HCT116 (cell line): ENCODE measurements at regions not wholly inside any gene's neighbourhood (a gene's known extent, or its start where the extent isn't known, plus 50 kb on each side); places are given as distances from the start of the nearest gene placed in this dataset.

Experiments
- CBX3 ChIP-seq: IDR thresholded peaks from 2 replicates; pipeline ENCODE4 v1.6.1; 2012; ENCODE audit warnings: low read depth
- EZH2 ChIP-seq: fragments of 200-600 bp; sonication (generic); IDR thresholded peaks from 2 replicates; pipeline ENCODE4 v1.6.1; 2017; ENCODE audit warnings: antibody characterized with exemption, mixed run types
- POLR2A ChIP-seq: IDR thresholded peaks from 2 replicates; pipeline ENCODE4 v1.7.0; 2011; ENCODE audit warnings: borderline replicate concordance; ENCODE audit not compliant: insufficient read depth, insufficient read length; ENCODE audit errors: extremely low read depth
- ZNF274 ChIP-seq: fragments of 200-500 bp; sonication (Bioruptor generic); IDR thresholded peaks from 2 replicates; pipeline ENCODE4 v1.6.1; 2014; ENCODE audit warnings: mild to moderate bottlenecking, low read depth, low read length, inconsistent platforms
- TF ChIP-seq, protein P1 (sequence below), 3 experiments: fragments of 200-600 bp in 1 of 3; sonication (generic) in 1 of 3; IDR thresholded peaks in 2 of 3; conservative IDR thresholded peaks in 1 of 3; 2 replicates each; pipeline ENCODE4 v1.5.1; 2012 to 2017; ENCODE audit warnings: low read depth in 2 of 3, low read length in 2 of 3, antibody characterized with exemption in 1 of 3, borderline replicate concordance in 1 of 3, control low read depth in 1 of 3, mild to moderate bottlenecking in 1 of 3, mixed read lengths in 1 of 3, mixed run types in 1 of 3, moderate library complexity in 1 of 3; ENCODE audit not compliant: insufficient read depth in 1 of 3
- TF ChIP-seq, protein P2 (sequence below): IDR thresholded peaks from 2 replicates; pipeline ENCODE4 v1.6.1; 2011; ENCODE audit warnings: mild to moderate bottlenecking, low read length, moderate library complexity; ENCODE audit not compliant: insufficient replicate concordance; ENCODE audit errors: extremely low read depth

DNA sequence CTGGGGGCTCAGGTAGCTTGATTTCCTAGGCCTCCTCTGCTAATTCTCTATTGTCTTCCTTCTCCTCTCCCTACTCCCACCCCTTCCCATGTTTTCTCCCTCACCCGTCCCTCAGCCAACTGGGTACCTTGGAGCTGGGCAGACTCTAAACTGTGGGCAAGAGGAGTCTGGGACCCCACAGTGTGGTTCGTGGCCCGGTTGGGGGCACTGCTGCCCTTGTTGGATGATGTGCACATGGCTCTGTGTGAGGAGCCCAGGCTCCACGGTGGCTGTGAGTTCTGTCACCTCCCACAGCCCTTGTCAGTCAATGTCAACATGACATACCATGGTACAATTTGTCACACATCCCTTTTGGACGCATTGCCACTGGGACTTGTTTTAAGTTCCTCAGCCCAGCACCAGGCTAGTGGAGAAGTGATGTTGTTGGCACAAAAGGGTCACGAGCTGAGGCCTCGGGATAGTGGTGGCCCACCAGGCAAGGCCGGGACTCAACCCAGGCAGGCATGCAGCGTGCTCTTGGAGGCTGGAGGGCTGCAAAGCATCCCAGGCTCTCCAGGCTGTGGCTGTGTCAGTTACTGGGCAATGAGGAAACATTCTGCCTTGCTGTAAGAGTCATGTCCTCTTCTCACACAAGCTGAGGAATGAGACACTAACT is 142.3 kb downstream of the TLE3 start:
- TF ChIP-seq POLR2A (no peak), ZNF274 (no peak), EZH2 (no peak), CBX3 (no peak)
- TF ChIP-seq, protein P1, sequence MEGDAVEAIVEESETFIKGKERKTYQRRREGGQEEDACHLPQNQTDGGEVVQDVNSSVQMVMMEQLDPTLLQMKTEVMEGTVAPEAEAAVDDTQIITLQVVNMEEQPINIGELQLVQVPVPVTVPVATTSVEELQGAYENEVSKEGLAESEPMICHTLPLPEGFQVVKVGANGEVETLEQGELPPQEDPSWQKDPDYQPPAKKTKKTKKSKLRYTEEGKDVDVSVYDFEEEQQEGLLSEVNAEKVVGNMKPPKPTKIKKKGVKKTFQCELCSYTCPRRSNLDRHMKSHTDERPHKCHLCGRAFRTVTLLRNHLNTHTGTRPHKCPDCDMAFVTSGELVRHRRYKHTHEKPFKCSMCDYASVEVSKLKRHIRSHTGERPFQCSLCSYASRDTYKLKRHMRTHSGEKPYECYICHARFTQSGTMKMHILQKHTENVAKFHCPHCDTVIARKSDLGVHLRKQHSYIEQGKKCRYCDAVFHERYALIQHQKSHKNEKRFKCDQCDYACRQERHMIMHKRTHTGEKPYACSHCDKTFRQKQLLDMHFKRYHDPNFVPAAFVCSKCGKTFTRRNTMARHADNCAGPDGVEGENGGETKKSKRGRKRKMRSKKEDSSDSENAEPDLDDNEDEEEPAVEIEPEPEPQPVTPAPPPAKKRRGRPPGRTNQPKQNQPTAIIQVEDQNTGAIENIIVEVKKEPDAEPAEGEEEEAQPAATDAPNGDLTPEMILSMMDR (IDR thresholded peaks at IDR 0.05 in 2 of 3, conservative IDR thresholded peaks at IDR 0.05 in 1 of 3; ENCODE audit: borderline replicate concordance in 1 of 3, insufficient read depth in 1 of 3, low read depth in 2 of 3, low read length in 2 of 3): no peak
- TF ChIP-seq, protein P2, sequence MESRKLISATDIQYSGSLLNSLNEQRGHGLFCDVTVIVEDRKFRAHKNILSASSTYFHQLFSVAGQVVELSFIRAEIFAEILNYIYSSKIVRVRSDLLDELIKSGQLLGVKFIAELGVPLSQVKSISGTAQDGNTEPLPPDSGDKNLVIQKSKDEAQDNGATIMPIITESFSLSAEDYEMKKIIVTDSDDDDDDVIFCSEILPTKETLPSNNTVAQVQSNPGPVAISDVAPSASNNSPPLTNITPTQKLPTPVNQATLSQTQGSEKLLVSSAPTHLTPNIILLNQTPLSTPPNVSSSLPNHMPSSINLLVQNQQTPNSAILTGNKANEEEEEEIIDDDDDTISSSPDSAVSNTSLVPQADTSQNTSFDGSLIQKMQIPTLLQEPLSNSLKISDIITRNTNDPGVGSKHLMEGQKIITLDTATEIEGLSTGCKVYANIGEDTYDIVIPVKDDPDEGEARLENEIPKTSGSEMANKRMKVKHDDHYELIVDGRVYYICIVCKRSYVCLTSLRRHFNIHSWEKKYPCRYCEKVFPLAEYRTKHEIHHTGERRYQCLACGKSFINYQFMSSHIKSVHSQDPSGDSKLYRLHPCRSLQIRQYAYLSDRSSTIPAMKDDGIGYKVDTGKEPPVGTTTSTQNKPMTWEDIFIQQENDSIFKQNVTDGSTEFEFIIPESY: no peak
